ENCODE measurements at regions not wholly inside any gene's neighbourhood (a gene's known extent, or its start where the extent isn't known, plus 50 kb on each side); places are given as distances from the start of the nearest gene placed in this dataset.

GRCh38 chr7:155203059-155203881 lies 94.4 kb upstream of the INSIG1 start:
- DNase-seq (no peak), ATAC-seq (no peak)
- H3K27me3 ChIP-seq (ENCODE audit: control insufficient read depth, insufficient read depth, low read length) = no peaks in the 10 kb centered on the region
- no peak overlapping the region for H3K4me3 ChIP-seq (ENCODE audit: low read length)
- no peaks in the 10 kb centered on the region for H3K9me3 ChIP-seq (ENCODE audit: control insufficient read depth, insufficient read depth, low read length)
- H3K27ac Mint-ChIP-seq = peak overlapping the region in 1 of 2 donors; percentile 51
- H3K4me3 Mint-ChIP-seq = peak overlapping the region; percentile 17
- H3K36me3 ChIP-seq (ENCODE audit: control insufficient read depth, insufficient read depth, low read length) = no peaks in the 10 kb centered on the region
- intact Hi-C loops (cut with micrococcal nuclease) = no loop called here
- H3K4me1 ChIP-seq (ENCODE audit: control insufficient read depth, insufficient read depth, low read length) = peaks cover 25% of the 10 kb centered on the region
- no peak overlapping the region for H3K27ac ChIP-seq (ENCODE audit: low read length)
- H3K4me1 Mint-ChIP-seq = peaks cover 21 to 35% of the 10 kb centered on the region in 2 donors
- peaks cover 0 to 4% of the 10 kb centered on the region in 2 donors for H3K27me3 Mint-ChIP-seq (ENCODE audit: low read depth in 2 of 2)
- H3K36me3 Mint-ChIP-seq = no peaks in the 10 kb centered on the region
- TF ChIP-seq CTCF (IDR thresholded peaks at IDR 0.05) = no peak
- 82% methylated on average over 17 of the region's 17 CpGs for WGBS (ENCODE audit: insufficient coverage)
- peaks cover 3% of the 10 kb centered on the region in 2 donors for H3K9me3 Mint-ChIP-seq

- ATAC-seq (no peak), DNase-seq (peak in 1 of 2 donors; percentile 7)
- Mint-ChIP-seq H3K27ac (peak overlapping the region in 1 of 2 donors; percentile 51), H3K27me3 (ENCODE audit: low read depth in 2 of 2) (peaks cover 0 to 4% of the 10 kb centered on the region in 2 donors), H3K9me3 (peaks cover 3% of the 10 kb centered on the region in 2 donors), H3K36me3 (no peaks in the 10 kb centered on the region), H3K4me1 (peaks cover 21 to 35% of the 10 kb centered on the region in 2 donors), H3K4me3 (peak overlapping the region; percentile 17)
- no peaks in the 10 kb centered on the region for H3K36me3 ChIP-seq (ENCODE audit: control insufficient read depth, insufficient read depth, low read length)
- 90% methylated on average over 14 of the region's 14 CpGs for WGBS (ENCODE audit: insufficient coverage)
- no peak for TF ChIP-seq CTCF (IDR thresholded peaks at IDR 0.05)
- intact Hi-C loops (cut with micrococcal nuclease) = no loop called here
- H3K4me3 ChIP-seq (ENCODE audit: low read length) = no peak overlapping the region
- H3K27me3 ChIP-seq (ENCODE audit: control insufficient read depth, insufficient read depth, low read length) = no peaks in the 10 kb centered on the region
- peaks cover 25% of the 10 kb centered on the region for H3K4me1 ChIP-seq (ENCODE audit: control insufficient read depth, insufficient read depth, low read length)
- H3K27ac ChIP-seq (ENCODE audit: low read length) = no peak overlapping the region
- no peaks in the 10 kb centered on the region for H3K9me3 ChIP-seq (ENCODE audit: control insufficient read depth, insufficient read depth, low read length)
Measured at GRCh38 chr7:155203882-155204691, 93.6 kb upstream of the INSIG1 start.

- ATAC-seq = no peak
- no peak for TF ChIP-seq CTCF (IDR thresholded peaks at IDR 0.05)
- no peak for DNase-seq
- Histone ChIP-seq H3K4me1 (ENCODE audit: control insufficient read depth, insufficient read depth, low read length) (peaks cover 25% of the 10 kb centered on the region), H3K27ac (ENCODE audit: low read length) (peak overlapping the region; percentile 93), H3K9me3 (ENCODE audit: control insufficient read depth, insufficient read depth, low read length) (no peaks in the 10 kb centered on the region), H3K27me3 (ENCODE audit: control insufficient read depth, insufficient read depth, low read length) (no peaks in the 10 kb centered on the region), H3K36me3 (ENCODE audit: control insufficient read depth, insufficient read depth, low read length) (no peaks in the 10 kb centered on the region), H3K4me3 (ENCODE audit: low read length) (peak overlapping the region; percentile 37)
- H3K36me3 Mint-ChIP-seq = no peaks in the 10 kb centered on the region
- intact Hi-C loops (cut with micrococcal nuclease) = loop anchor here (1.0 to 5.0 kb wide), 4 partner anchors 94 to 278 kb away; partner anchors contain the start of gene PAXIP1
- H3K4me1 Mint-ChIP-seq = peaks cover 21 to 35% of the 10 kb centered on the region in 2 donors
- H3K4me3 Mint-ChIP-seq = peak overlapping the region; percentile 96
- peaks cover 0 to 4% of the 10 kb centered on the region in 2 donors for H3K27me3 Mint-ChIP-seq (ENCODE audit: low read depth in 2 of 2)
- WGBS (ENCODE audit: insufficient coverage) = 57% methylated on average over 14 of the region's 14 CpGs
- peaks cover 3% of the 10 kb centered on the region in 2 donors for H3K9me3 Mint-ChIP-seq
- H3K27ac Mint-ChIP-seq = peak overlapping the region; percentile 96 to 98
Measured at GRCh38 chr7:155204744-155205367, 92.8 kb upstream of the INSIG1 start.

All from natural killer cell (primary cell).